K562 (cell line): ENCODE measurements at regions not wholly inside any gene's neighbourhood (a gene's known extent, or its start where the extent isn't known, plus 50 kb on each side); places are given as distances from the start of the nearest gene placed in this dataset.

ENCODE experiments used
- CEBPB ChIP-seq: fragments of 450-650 bp; IDR thresholded peaks from 2 replicates; pipeline ENCODE4 v1.6.1; 2016; ENCODE audit warnings: missing genetic modification characterization, missing compliant biosample characterization
- EZH2 ChIP-seq: IDR thresholded peaks from 2 replicates; pipeline ENCODE4 v1.6.1; 2012; ENCODE audit warnings: low read depth, mild to moderate bottlenecking, inconsistent platforms, low read length, borderline replicate concordance
- MTF1 ChIP-seq: fragments of 250-450 bp; sonication (Bioruptor Pico); IDR thresholded peaks from 2 replicates; pipeline ENCODE4 v1.9.0; 2021; ENCODE audit warnings: moderate library complexity, mild to moderate bottlenecking, inconsistent platforms, borderline replicate concordance
- POLR2AphosphoS2 ChIP-seq: IDR thresholded peaks from 2 replicates; pipeline ENCODE4 v1.6.1; 2012; ENCODE audit warnings: low read length, improper control_type of control experiment
- ZBTB7A ChIP-seq: IDR thresholded peaks from 2 replicates; pipeline ENCODE4 v1.6.1; 2011; ENCODE audit warnings: low read depth, mild to moderate bottlenecking, low read length, moderate library complexity, borderline replicate concordance; ENCODE audit not compliant: control insufficient read depth
- TF ChIP-seq, protein P1 (sequence below): sonication (generic); formaldehyde crosslinking; IDR thresholded peaks from 2 replicates; pipeline ENCODE4 v1.9.0; 2022; ENCODE audit warnings: mild to moderate bottlenecking, missing genetic modification reagents
- TF ChIP-seq, protein P2 (sequence below), 3 experiments: IDR thresholded peaks in 2 of 3; conservative IDR thresholded peaks in 1 of 3; 2 replicates each; pipeline ENCODE4 v1.5.1; 2011 to 2012; ENCODE audit warnings: low read length in 3 of 3, mild to moderate bottlenecking in 3 of 3, control low read depth in 2 of 3, improper control_type of control experiment in 1 of 3, inconsistent platforms in 1 of 3, low read depth in 1 of 3, mixed read lengths in 1 of 3, moderate library complexity in 1 of 3; ENCODE audit not compliant: insufficient read depth in 2 of 3

DNA sequence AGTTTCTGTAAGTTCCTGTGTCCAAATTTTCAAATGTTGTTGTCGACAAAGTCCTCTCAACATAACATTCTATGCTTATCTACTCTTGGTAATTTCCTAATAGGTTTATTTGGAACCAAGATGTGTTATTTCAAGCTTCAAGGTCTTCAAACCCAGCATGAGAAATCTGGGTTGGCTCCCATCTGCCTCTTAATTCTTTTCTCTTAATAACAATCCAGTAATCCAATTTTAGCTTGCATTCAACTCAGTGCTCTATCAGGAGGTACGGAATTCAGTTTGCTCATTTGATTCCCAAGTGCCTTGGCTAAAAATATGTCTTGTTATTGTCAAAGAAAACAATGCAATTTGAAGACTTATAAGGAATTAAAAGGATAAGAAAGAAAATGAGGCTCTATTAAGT, 235.5 kb upstream of the MID1 start:
- TF ChIP-seq MTF1 (CRISPR knock-in tag) (no peak), POLR2AphosphoS2 (no peak), EZH2 (no peak), CEBPB (tag) (no peak), ZBTB7A (no peak)
- TF ChIP-seq, protein P1, sequence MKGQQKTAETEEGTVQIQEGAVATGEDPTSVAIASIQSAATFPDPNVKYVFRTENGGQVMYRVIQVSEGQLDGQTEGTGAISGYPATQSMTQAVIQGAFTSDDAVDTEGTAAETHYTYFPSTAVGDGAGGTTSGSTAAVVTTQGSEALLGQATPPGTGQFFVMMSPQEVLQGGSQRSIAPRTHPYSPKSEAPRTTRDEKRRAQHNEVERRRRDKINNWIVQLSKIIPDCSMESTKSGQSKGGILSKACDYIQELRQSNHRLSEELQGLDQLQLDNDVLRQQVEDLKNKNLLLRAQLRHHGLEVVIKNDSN (CRISPR knock-in tag) = no peak
- TF ChIP-seq, protein P2, sequence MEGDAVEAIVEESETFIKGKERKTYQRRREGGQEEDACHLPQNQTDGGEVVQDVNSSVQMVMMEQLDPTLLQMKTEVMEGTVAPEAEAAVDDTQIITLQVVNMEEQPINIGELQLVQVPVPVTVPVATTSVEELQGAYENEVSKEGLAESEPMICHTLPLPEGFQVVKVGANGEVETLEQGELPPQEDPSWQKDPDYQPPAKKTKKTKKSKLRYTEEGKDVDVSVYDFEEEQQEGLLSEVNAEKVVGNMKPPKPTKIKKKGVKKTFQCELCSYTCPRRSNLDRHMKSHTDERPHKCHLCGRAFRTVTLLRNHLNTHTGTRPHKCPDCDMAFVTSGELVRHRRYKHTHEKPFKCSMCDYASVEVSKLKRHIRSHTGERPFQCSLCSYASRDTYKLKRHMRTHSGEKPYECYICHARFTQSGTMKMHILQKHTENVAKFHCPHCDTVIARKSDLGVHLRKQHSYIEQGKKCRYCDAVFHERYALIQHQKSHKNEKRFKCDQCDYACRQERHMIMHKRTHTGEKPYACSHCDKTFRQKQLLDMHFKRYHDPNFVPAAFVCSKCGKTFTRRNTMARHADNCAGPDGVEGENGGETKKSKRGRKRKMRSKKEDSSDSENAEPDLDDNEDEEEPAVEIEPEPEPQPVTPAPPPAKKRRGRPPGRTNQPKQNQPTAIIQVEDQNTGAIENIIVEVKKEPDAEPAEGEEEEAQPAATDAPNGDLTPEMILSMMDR (IDR thresholded peaks at IDR 0.05 in 2 of 3, conservative IDR thresholded peaks at IDR 0.05 in 1 of 3; ENCODE audit: insufficient read depth in 2 of 3, low read depth in 1 of 3, low read length in 3 of 3) = no peak
